SK-N-SH (cell line): ENCODE measurements at regions not wholly inside any gene's neighbourhood (a gene's known extent, or its start where the extent isn't known, plus 50 kb on each side); places are given as distances from the start of the nearest gene placed in this dataset.
A peak's percentile ranks its signal among the peaks of the same experiment; 100 is the strongest.

ENCODE experiments used
- CTCF ChIA-PET: fragments of 300-600, 350-600 bp; formaldehyde crosslinking; extraction: SDS; loops from one replicate; lab custom pipeline; 2021; lab: Yijun Ruan, JAX
- POLR2A ChIA-PET: fragments of 350-600 bp; sonication (Branson Sonifier 250); formaldehyde crosslinking; extraction: SDS; loops from one replicate; lab custom pipeline; 2020; ENCODE audit warnings: antibody characterized with exemption, inconsistent platforms; lab: Yijun Ruan, JAX
- DNase-seq: peaks from one replicate; pipeline ENCODE4 v3.0.0; 2012
- H2AFZ ChIP-seq: fragments of 200-600 bp; sonication (generic); 2 replicates; pipeline ENCODE4 v1.8.1; 2016; ENCODE audit warnings: antibody characterized with exemption, mild to moderate bottlenecking, low read depth
- H3F3A ChIP-seq: fragments of 200-600 bp; sonication (generic); replicated peaks from 2 replicates; pipeline ENCODE3; 2016; ENCODE audit warnings: antibody characterized with exemption, mild to moderate bottlenecking; ENCODE audit not compliant: insufficient read depth
- H3K27ac ChIP-seq, 2 experiments: fragments of 200-500 bp in 1 of 2; fragments of 200-600 bp in 1 of 2; sonication (Bioruptor generic) in 1 of 2; sonication (generic), shearing (Covaris generic) in 1 of 2; 2 replicates each; pipeline versions ENCODE4 v1.5.1 to v1.6.1; 2014 to 2016; ENCODE audit warnings: low read depth in 2 of 2, inconsistent platforms in 1 of 2, low read length in 1 of 2, mild to moderate bottlenecking in 1 of 2, mixed read lengths in 1 of 2
- H3K27me3 ChIP-seq: fragments of 200-600 bp; sonication (generic), shearing (Covaris generic); 2 replicates; pipeline ENCODE4 v1.6.1; 2016; ENCODE audit warnings: mixed run types; ENCODE audit not compliant: insufficient read depth
- H3K36me3 ChIP-seq, 2 experiments: fragments of 200-500 bp in 1 of 2; fragments of 200-600 bp in 1 of 2; sonication (Bioruptor generic) in 1 of 2; sonication (generic) in 1 of 2; replicated peaks in 1 of 2; 2 replicates each; pipeline versions ENCODE3 to v1.5.1; 2014 to 2016; ENCODE audit warnings: low read length in 1 of 2, mild to moderate bottlenecking in 1 of 2; ENCODE audit not compliant: insufficient read depth in 2 of 2, control insufficient read depth in 1 of 2
- H3K4me1 ChIP-seq, 2 experiments: fragments of 200-500 bp in 1 of 2; fragments of 200-600 bp in 1 of 2; sonication (Bioruptor generic) in 1 of 2; sonication (generic), shearing (Covaris generic) in 1 of 2; 2 replicates each; pipeline versions ENCODE4 v1.5.1 to v1.6.1; 2014 to 2016; ENCODE audit warnings: low read depth in 1 of 2, low read length in 1 of 2, mixed run types in 1 of 2; ENCODE audit not compliant: insufficient read depth in 2 of 2, control insufficient read depth in 1 of 2
- H3K4me2 ChIP-seq: fragments of 200-600 bp; sonication (generic), shearing (Covaris generic); 2 replicates; pipeline ENCODE4 v1.6.1; 2017; ENCODE audit warnings: mixed run types
- H3K4me3 ChIP-seq, 2 experiments: fragments of 200-500 bp in 1 of 2; fragments of 200-600 bp in 1 of 2; sonication (Bioruptor generic) in 1 of 2; sonication (generic), shearing (Covaris generic) in 1 of 2; 2 replicates each; pipeline versions ENCODE4 v1.5.1 to v1.8.1; 2014 to 2016; ENCODE audit warnings: low read depth in 2 of 2, inconsistent platforms in 1 of 2, low read length in 1 of 2, mild to moderate bottlenecking in 1 of 2, mixed read lengths in 1 of 2, moderate library complexity in 1 of 2
- H3K79me2 ChIP-seq: fragments of 200-600 bp; sonication (generic); 2 replicates; pipeline ENCODE4 v1.8.1; 2017; ENCODE audit warnings: mild to moderate bottlenecking; ENCODE audit not compliant: insufficient read depth
- H3K9ac ChIP-seq: fragments of 200-600 bp; sonication (generic); 2 replicates; pipeline ENCODE4 v1.6.1; 2017; ENCODE audit warnings: mixed run types
- H3K9me2 ChIP-seq: fragments of 200-600 bp; sonication (generic); 2 replicates; pipeline ENCODE4 v1.6.1; 2017; ENCODE audit warnings: mixed run types
- H3K9me3 ChIP-seq: fragments of 200-600 bp; sonication (generic); 2 replicates; pipeline ENCODE4 v1.6.1; 2017; ENCODE audit warnings: mixed run types, mild to moderate bottlenecking, moderate library complexity
- H4K20me1 ChIP-seq: fragments of 200-600 bp; sonication (generic); 2 replicates; pipeline ENCODE4 v1.6.1; 2017; ENCODE audit warnings: mild to moderate bottlenecking, mixed run types; ENCODE audit not compliant: insufficient read depth
- JUND ChIP-seq: IDR thresholded peaks from 2 replicates; pipeline ENCODE4 v1.4.0; 2012
- NRF1 ChIP-seq: IDR thresholded peaks from 2 replicates; pipeline ENCODE4 v1.6.1; 2012; ENCODE audit warnings: low read depth, mild to moderate bottlenecking, low read length
- PBX3 ChIP-seq: IDR thresholded peaks from 2 replicates; pipeline ENCODE4; 2012
- RAD21 ChIP-seq: IDR thresholded peaks from 2 replicates; pipeline ENCODE4 v1.6.1; 2012; ENCODE audit warnings: mild to moderate bottlenecking, low read length
- RFX5 ChIP-seq: IDR thresholded peaks from 2 replicates; pipeline ENCODE4 v1.6.1; 2012; ENCODE audit warnings: mild to moderate bottlenecking, improper control_type of control experiment, low read length
- RXRA ChIP-seq: IDR thresholded peaks from 2 replicates; pipeline ENCODE4 v1.4.0; 2012; ENCODE audit warnings: low read depth, mild to moderate bottlenecking, borderline replicate concordance
- SIN3A ChIP-seq: IDR thresholded peaks from 2 replicates; pipeline ENCODE4 v1.6.1; 2012; ENCODE audit warnings: low read depth, mild to moderate bottlenecking, low read length, moderate library complexity, borderline replicate concordance
- YY1 ChIP-seq: IDR thresholded peaks from 2 replicates; pipeline ENCODE4 v1.4.0; 2012; ENCODE audit warnings: low read depth, mild to moderate bottlenecking
- WGBS: methylation state at CpG from one replicate; pipeline ENCODE4 v1.1.6; 2017; ENCODE audit warnings: low lambda C conversion rate; 5-methylcytosine and 5-hydroxymethylcytosine counted together
- TF ChIP-seq, protein P1 (sequence below): fragments of 150-350 bp; IDR thresholded peaks from 2 replicates; pipeline ENCODE4 v1.6.1; 2016; ENCODE audit warnings: mild to moderate bottlenecking, low read depth, low read length
- TF ChIP-seq, protein P2 (sequence below): IDR thresholded peaks from 2 replicates; pipeline ENCODE4 v1.4.0; 2012; ENCODE audit warnings: low read depth, borderline replicate concordance
- TF ChIP-seq, protein P3 (sequence below): fragments of 200-600 bp; sonication (generic); IDR thresholded peaks from 2 replicates; pipeline ENCODE4 v1.6.1; 2017; ENCODE audit warnings: antibody characterized with exemption, mild to moderate bottlenecking, moderate library complexity

DNA sequence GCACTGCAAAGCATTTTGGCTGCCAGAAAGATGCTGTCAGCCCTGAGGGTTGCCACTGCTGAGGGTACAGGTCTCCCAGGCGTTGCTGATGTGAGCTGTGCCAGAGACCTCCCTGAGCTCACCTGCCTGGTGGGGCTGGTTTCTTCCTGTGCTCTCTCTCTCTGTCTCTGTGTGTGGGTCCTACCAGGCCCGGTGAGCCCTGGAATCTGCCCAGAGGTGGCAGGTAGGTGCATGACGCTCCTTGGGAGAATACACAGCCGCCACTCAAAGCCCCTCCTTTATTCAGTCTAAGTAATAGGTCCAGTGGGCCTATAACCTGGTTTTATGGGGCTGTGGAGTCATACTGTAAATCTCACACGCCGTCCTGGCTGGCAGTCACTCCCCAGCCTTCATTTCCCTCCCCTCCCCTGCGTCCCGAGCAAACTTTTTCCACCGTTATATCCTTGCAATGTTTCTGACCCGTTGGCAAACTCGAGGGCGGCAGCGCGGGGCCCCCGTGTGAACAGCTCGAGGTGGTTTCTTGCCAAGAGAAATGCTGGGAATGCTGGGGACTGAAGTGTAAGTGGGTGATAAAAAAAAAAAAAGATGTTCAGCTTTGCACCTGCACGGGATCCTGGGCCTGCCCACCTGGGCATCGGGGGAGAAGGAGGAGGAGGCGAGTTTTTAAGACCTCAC, 245.9 kb downstream of the CRLF2 start (continued):
- TF ChIP-seq JUND: no peak
- TF ChIP-seq, protein P1, sequence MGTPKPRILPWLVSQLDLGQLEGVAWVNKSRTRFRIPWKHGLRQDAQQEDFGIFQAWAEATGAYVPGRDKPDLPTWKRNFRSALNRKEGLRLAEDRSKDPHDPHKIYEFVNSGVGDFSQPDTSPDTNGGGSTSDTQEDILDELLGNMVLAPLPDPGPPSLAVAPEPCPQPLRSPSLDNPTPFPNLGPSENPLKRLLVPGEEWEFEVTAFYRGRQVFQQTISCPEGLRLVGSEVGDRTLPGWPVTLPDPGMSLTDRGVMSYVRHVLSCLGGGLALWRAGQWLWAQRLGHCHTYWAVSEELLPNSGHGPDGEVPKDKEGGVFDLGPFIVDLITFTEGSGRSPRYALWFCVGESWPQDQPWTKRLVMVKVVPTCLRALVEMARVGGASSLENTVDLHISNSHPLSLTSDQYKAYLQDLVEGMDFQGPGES: no peak

DNA sequence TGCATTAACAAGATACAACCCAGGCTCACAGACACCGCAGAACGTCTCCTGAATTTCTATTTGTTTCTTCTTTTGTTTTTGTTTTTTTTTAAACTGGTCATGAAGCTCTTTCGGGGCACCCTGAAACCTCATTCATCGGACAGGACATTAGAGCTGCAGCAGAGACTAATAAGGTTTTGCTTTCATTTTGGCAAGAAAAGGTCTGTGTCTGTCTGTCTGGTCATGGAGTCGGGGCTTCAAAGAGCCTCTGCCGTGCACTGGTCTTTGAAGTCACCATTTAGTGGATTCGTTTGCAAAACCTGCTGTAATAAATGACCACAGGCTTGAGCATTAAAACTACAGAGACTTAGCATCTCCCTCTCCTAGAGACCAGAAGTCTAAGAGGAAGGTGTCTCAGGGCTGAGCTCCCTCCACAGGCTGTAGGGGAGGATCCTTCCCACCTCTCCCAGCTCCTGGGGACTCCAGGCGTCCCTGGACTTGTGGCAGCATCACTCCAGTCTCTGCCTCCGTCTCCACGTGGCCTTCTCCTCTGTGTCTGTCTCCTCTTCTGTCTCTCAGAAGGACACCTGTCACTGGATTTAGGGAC, 247.5 kb downstream of the CRLF2 start:
- ChIA-PET POLR2A (no interaction called here), CTCF (no interaction called here)
- H3K9ac ChIP-seq: no peak overlapping the region
- no peaks in the 10 kb centered on the region for H3F3A ChIP-seq
- TF ChIP-seq, protein P2, sequence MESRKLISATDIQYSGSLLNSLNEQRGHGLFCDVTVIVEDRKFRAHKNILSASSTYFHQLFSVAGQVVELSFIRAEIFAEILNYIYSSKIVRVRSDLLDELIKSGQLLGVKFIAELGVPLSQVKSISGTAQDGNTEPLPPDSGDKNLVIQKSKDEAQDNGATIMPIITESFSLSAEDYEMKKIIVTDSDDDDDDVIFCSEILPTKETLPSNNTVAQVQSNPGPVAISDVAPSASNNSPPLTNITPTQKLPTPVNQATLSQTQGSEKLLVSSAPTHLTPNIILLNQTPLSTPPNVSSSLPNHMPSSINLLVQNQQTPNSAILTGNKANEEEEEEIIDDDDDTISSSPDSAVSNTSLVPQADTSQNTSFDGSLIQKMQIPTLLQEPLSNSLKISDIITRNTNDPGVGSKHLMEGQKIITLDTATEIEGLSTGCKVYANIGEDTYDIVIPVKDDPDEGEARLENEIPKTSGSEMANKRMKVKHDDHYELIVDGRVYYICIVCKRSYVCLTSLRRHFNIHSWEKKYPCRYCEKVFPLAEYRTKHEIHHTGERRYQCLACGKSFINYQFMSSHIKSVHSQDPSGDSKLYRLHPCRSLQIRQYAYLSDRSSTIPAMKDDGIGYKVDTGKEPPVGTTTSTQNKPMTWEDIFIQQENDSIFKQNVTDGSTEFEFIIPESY: no peak
- no peak for TF ChIP-seq SIN3A
- TF ChIP-seq PBX3: no peak
- TF ChIP-seq, protein P3, sequence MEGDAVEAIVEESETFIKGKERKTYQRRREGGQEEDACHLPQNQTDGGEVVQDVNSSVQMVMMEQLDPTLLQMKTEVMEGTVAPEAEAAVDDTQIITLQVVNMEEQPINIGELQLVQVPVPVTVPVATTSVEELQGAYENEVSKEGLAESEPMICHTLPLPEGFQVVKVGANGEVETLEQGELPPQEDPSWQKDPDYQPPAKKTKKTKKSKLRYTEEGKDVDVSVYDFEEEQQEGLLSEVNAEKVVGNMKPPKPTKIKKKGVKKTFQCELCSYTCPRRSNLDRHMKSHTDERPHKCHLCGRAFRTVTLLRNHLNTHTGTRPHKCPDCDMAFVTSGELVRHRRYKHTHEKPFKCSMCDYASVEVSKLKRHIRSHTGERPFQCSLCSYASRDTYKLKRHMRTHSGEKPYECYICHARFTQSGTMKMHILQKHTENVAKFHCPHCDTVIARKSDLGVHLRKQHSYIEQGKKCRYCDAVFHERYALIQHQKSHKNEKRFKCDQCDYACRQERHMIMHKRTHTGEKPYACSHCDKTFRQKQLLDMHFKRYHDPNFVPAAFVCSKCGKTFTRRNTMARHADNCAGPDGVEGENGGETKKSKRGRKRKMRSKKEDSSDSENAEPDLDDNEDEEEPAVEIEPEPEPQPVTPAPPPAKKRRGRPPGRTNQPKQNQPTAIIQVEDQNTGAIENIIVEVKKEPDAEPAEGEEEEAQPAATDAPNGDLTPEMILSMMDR: no peak
- TF ChIP-seq, all 33 proteins: peak for 0
- Histone ChIP-seq H3K27me3 (no peaks in the 10 kb centered on the region; the same call in 1 of the 2 replicates), H3K9me3 (no peaks in the 10 kb centered on the region), H2AFZ (no peak overlapping the region), H4K20me1 (no peaks in the 10 kb centered on the region), H3K36me3 (no peaks in the 10 kb centered on the region), H3K9me2 (no peaks in the 10 kb centered on the region), H3K79me2 (no peaks in the 10 kb centered on the region), H3K4me3 (0 out of 4 replicates have a peak overlapping the region, but pooled peaks of 1 of the 2 experiments have one; percentile 8), H3K27ac (no peak overlapping the region), H3K4me2 (no peak overlapping the region; the same call in 1 of the 2 replicates), H3K4me1 (no peaks in the 10 kb centered on the region)
- no peak for DNase-seq
- WGBS: 13% methylated on average over 10 of the region's 10 CpGs

GRCh38 chrX:960821-961220, 251.6 kb downstream of the CRLF2 start:
- WGBS: 3% methylated on average over 8 of the region's 8 CpGs
- no peaks in the 10 kb centered on the region; the same call in 1 of the 2 replicates for H3K27me3 ChIP-seq
- no peaks in the 10 kb centered on the region for H3F3A ChIP-seq
- no peak for DNase-seq
- no peak overlapping the region for H3K27ac ChIP-seq
- no peaks in the 10 kb centered on the region for H3K9me2 ChIP-seq
- POLR2A ChIA-PET: no interaction called here
- H4K20me1 ChIP-seq: no peaks in the 10 kb centered on the region
- H3K9ac ChIP-seq: no peak overlapping the region
- H3K9me3 ChIP-seq: no peaks in the 10 kb centered on the region
- CTCF ChIA-PET: no interaction called here
- H2AFZ ChIP-seq: no peak overlapping the region
- H3K4me1 ChIP-seq: no peaks in the 10 kb centered on the region
- no peak overlapping the region for H3K4me3 ChIP-seq
- no peaks in the 10 kb centered on the region for H3K36me3 ChIP-seq
- no peaks in the 10 kb centered on the region for H3K79me2 ChIP-seq
- TF ChIP-seq RAD21 (no peak), YY1 (no peak), SIN3A (no peak), RXRA (no peak), RFX5 (no peak), NRF1 (no peak)
- TF ChIP-seq, protein P1: no peak
- no peak overlapping the region for H3K4me2 ChIP-seq
